Esophagus muscularis mucosa (tissue), 4 donors: ENCODE measurements at regions not wholly inside any gene's neighbourhood (a gene's known extent, or its start where the extent isn't known, plus 50 kb on each side); places are given as distances from the start of the nearest gene placed in this dataset.

Experiments used
- DNase-seq: peaks from one replicate; pipeline ENCODE4 v3.0.0-alpha.2; 2017; ENCODE audit errors: extremely low spot score
- H3K27ac ChIP-seq, 4 donors: fragments of 200-600 bp; sonication (generic); replicated peaks in 1 of 4; 1 replicate in 3 of 4; 2 replicates in 1 of 4; pipeline ENCODE4 v1.5.1; 2016 to 2019; ENCODE audit warnings: mild to moderate bottlenecking in 1 of 4
- H3K27me3 ChIP-seq, 4 donors: fragments of 200-600 bp; sonication (generic); one replicate each; pipeline versions ENCODE4 v1.5.1 to v1.6.0; 2016 to 2019
- H3K36me3 ChIP-seq, 4 donors: fragments of 200-600 bp; sonication (generic); one replicate each; pipeline ENCODE4 v1.5.1; 2016 to 2019
- H3K4me1 ChIP-seq, 4 donors: fragments of 200-600 bp; sonication (generic); one replicate each; pipeline ENCODE4 v1.5.1; 2016 to 2019
- H3K4me3 ChIP-seq, 4 donors: fragments of 200-600 bp; sonication (generic); 1 replicate in 2 of 4; 2 replicates in 2 of 4; pipeline ENCODE4 v1.5.1; 2016 to 2019; ENCODE audit warnings: mild to moderate bottlenecking in 4 of 4, moderate library complexity in 1 of 4
- H3K9me3 ChIP-seq, 4 donors: fragments of 200-600 bp; sonication (generic); 1 replicate in 3 of 4; 2 replicates in 1 of 4; pipeline ENCODE4 v1.5.1; 2016 to 2019
- EP300 ChIP-seq: sonication (generic); formaldehyde crosslinking; IDR thresholded peaks from one replicate; pipeline ENCODE4 v1.6.1; 2017; ENCODE audit warnings: antibody characterized with exemption
- POLR2A ChIP-seq: fragments of 450-650 bp; IDR thresholded peaks from one replicate; pipeline ENCODE4 v1.6.1; 2017; ENCODE audit warnings: antibody characterized with exemption, moderate library complexity, mild to moderate bottlenecking, low read depth
- POLR2AphosphoS5 ChIP-seq, 2 donors: sonication (generic); formaldehyde crosslinking; IDR thresholded peaks; one replicate each; pipeline ENCODE4 v1.6.1; 2017; ENCODE audit warnings: antibody characterized with exemption in 2 of 2
- WGBS: methylation state at CpG from one replicate; pipeline ENCODE4 v1.1.5; 2018; 5-methylcytosine and 5-hydroxymethylcytosine counted together
- intact Hi-C: fragments of 100-400 bp; cut with DNase I; formaldehyde crosslinking; loops from one replicate; pipeline ENCODE4 v1.15.1; 2023
- TF ChIP-seq, protein P1 (sequence below), 3 experiments: fragments of 200-600 bp in 2 of 3; fragments of 450-650 bp in 1 of 3; sonication (generic) in 2 of 3; IDR thresholded peaks; one replicate each; pipeline ENCODE4 v1.5.1; 2017 to 2019; ENCODE audit warnings: antibody characterized with exemption in 3 of 3, mild to moderate bottlenecking in 2 of 3, moderate library complexity in 1 of 3

DNA sequence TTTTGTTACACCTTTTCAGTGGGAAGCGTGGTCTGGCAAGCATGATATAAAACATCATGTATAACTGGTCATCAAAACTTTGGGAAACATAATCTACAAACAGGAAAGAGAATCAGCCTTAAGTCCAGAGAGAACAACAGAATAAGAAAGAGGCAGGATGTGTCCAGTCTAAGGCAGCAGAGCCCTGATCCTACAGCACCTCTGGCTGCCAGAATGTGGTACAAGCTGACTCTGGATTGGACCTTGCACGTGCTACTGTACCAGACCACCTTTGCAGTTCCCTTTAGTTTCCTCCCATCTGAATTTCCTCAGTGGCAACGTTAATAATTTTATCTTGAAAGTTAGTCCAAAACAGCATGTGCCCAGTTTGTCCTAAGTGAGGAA, 824.6 kb upstream of the IGFBP3 start:
- H3K9me3 ChIP-seq = no peaks in the 10 kb centered on the region
- 80% methylated on average over 3 of the region's 3 CpGs for WGBS
- intact Hi-C loops = no loop called here
- DNase-seq = no peak
- no peak overlapping the region for H3K4me3 ChIP-seq
- no peaks in the 10 kb centered on the region for H3K27me3 ChIP-seq
- H3K27ac ChIP-seq = no peak overlapping the region
- no peak for TF ChIP-seq EP300
- no peak for TF ChIP-seq POLR2A
- TF ChIP-seq, protein P1, sequence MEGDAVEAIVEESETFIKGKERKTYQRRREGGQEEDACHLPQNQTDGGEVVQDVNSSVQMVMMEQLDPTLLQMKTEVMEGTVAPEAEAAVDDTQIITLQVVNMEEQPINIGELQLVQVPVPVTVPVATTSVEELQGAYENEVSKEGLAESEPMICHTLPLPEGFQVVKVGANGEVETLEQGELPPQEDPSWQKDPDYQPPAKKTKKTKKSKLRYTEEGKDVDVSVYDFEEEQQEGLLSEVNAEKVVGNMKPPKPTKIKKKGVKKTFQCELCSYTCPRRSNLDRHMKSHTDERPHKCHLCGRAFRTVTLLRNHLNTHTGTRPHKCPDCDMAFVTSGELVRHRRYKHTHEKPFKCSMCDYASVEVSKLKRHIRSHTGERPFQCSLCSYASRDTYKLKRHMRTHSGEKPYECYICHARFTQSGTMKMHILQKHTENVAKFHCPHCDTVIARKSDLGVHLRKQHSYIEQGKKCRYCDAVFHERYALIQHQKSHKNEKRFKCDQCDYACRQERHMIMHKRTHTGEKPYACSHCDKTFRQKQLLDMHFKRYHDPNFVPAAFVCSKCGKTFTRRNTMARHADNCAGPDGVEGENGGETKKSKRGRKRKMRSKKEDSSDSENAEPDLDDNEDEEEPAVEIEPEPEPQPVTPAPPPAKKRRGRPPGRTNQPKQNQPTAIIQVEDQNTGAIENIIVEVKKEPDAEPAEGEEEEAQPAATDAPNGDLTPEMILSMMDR (IDR thresholded peaks at IDR 0.05) = peak in 2 of 3 experiments; percentile 29 to 36
- no peak for TF ChIP-seq POLR2AphosphoS5 (IDR thresholded peaks at IDR 0.05)
- peaks cover 9 to 13% (median 11%) of the 10 kb centered on the region in 4 donors for H3K4me1 ChIP-seq
- no peaks in the 10 kb centered on the region for H3K36me3 ChIP-seq

DNA sequence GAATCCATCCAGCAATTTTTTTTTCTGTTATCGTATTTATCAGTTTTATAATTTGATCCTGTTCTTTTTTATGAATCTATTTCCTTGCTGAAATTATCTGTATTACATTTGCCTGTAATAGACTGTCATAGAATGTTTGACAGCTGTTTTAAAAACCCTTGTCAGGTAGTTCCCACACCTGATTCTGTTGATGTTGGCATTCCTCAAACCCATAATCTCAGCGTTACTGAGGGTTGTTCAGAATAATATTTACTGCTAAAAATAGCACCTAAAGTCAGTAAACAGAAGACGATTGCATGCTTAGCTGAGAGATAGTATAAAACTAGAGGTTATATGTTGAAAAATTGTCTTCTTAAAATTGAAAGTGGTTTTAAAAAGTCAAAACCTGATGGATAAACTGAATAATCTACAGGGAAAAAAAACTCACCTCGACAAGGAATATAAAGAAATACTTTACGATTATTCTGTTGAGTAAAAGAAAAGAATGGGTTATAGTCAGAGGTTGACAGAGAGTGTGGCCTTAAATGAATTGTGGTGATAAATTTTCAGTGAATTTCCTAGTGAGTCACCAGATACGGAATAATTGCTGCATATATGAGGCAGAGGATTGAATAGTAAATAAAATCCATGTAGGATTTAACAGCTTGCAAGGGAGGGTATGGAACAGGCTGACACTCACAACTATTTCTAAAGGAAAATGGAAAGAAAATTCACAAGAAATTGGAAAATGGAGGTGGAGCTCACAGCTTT, 824.1 kb upstream of the IGFBP3 start:
- no peak overlapping the region for H3K4me3 ChIP-seq
- no peaks in the 10 kb centered on the region for H3K27me3 ChIP-seq
- no peaks in the 10 kb centered on the region for H3K36me3 ChIP-seq
- WGBS = 52% methylated on average over 6 of the region's 6 CpGs
- TF ChIP-seq POLR2A (no peak), EP300 (no peak), POLR2AphosphoS5 (IDR thresholded peaks at IDR 0.05) (no peak)
- TF ChIP-seq, protein P1 (IDR thresholded peaks at IDR 0.05) = no peak
- no peaks in the 10 kb centered on the region for H3K9me3 ChIP-seq
- no peak overlapping the region for H3K27ac ChIP-seq
- H3K4me1 ChIP-seq = peaks cover 9 to 18% (median 16%) of the 10 kb centered on the region in 4 donors
- intact Hi-C loops = no loop called here
- no peak for DNase-seq

DNA sequence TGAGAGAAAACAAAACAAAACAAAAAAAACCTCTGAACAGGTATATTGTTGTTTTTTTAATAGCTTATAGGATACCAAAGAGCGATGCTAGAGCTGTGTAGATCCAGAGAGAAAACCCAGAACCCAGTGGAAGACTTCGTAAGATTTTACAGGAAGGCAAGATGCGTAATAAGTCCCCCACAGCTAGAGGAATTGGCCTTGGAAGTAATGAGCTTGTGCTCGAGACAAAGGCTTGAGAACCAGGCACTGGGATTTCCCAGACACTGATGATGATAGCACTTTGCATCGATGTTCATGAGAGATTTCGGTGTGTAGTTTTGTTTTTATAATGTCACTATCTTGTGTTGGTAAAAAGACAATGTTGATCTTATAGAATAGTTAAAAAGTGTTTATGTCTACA, 821.5 kb upstream of the IGFBP3 start:
- no peaks in the 10 kb centered on the region for H3K9me3 ChIP-seq
- 91% methylated on average over 6 of the region's 6 CpGs for WGBS
- no peaks in the 10 kb centered on the region for H3K27me3 ChIP-seq
- no peak overlapping the region for H3K27ac ChIP-seq
- intact Hi-C loops = no loop called here
- no peak overlapping the region for H3K4me3 ChIP-seq
- H3K4me1 ChIP-seq = peaks cover 6 to 29% (median 29%) of the 10 kb centered on the region in 4 donors
- TF ChIP-seq POLR2A (no peak), POLR2AphosphoS5 (IDR thresholded peaks at IDR 0.05) (no peak), EP300 (no peak)
- TF ChIP-seq, protein P1 (IDR thresholded peaks at IDR 0.05) = no peak
- no peak for DNase-seq
- no peaks in the 10 kb centered on the region for H3K36me3 ChIP-seq

DNA sequence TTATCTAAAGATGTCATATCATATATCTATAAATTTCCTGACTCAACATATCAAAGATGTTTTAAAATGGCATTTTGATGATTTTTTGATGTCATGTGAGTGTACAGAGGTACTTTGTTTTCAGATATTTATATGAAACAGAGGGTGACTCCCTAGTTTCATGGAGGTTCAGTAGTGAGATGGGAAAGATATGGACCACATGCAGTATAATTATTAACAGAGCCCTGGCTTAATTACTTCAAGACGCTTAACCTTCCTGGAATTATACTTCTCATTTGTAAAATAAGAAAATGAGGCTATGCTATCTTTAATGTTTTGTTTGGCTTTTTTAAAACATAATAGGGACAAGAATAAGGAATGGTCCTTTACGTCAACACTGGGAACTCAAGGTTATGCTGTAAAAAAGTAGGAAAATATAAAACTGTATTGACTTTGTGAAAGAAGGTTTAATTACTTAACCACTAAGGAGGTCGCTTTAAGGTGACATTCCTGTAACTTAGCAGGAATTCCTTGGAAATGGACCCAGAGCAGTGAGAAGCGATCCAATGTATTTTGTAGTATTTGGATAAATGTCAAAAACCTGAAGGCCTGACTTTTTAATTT, 821.0 kb upstream of the IGFBP3 start:
- Histone ChIP-seq H3K4me1 (peaks cover 6 to 29% (median 29%) of the 10 kb centered on the region in 4 donors), H3K9me3 (no peaks in the 10 kb centered on the region), H3K36me3 (no peaks in the 10 kb centered on the region), H3K4me3 (no peak overlapping the region), H3K27me3 (no peaks in the 10 kb centered on the region), H3K27ac (no peak overlapping the region)
- 79% methylated on average over 4 of the region's 4 CpGs for WGBS
- DNase-seq = no peak
- intact Hi-C loops = no loop called here
- TF ChIP-seq, protein P1 (IDR thresholded peaks at IDR 0.05) = no peak
- TF ChIP-seq POLR2A (no peak), POLR2AphosphoS5 (IDR thresholded peaks at IDR 0.05) (no peak), EP300 (no peak)
